Sigmoid colon (tissue), 4 donors: ENCODE measurements at regions not wholly inside any gene's neighbourhood (a gene's known extent, or its start where the extent isn't known, plus 50 kb on each side); places are given as distances from the start of the nearest gene placed in this dataset.

ENCODE experiments used
- CTCF ChIP-seq, 4 experiments: fragments of 450-650 bp in 3 of 4; fragments of 200-600 bp in 1 of 4; IDR thresholded peaks; one replicate each; pipeline ENCODE4 v1.5.1; 2016 to 2019; ENCODE audit warnings: antibody characterized with exemption in 4 of 4, mild to moderate bottlenecking in 3 of 4, moderate library complexity in 2 of 4
- EP300 ChIP-seq, 4 donors: sonication (generic); formaldehyde crosslinking; IDR thresholded peaks; one replicate each; pipeline ENCODE4 v1.6.1; 2017; ENCODE audit warnings: antibody characterized with exemption in 4 of 4
- POLR2A ChIP-seq, 2 donors: fragments of 450-650 bp; IDR thresholded peaks; one replicate each; pipeline ENCODE4 v1.6.1; 2016; ENCODE audit warnings: antibody characterized with exemption in 2 of 2, mild to moderate bottlenecking in 2 of 2, moderate library complexity in 2 of 2
- POLR2AphosphoS5 ChIP-seq, 4 donors: sonication (generic); formaldehyde crosslinking; IDR thresholded peaks; one replicate each; pipeline ENCODE4 v1.6.1; 2017; ENCODE audit warnings: antibody characterized with exemption in 4 of 4

- no peak for TF ChIP-seq POLR2AphosphoS5 (IDR thresholded peaks at IDR 0.05)
- no peak for TF ChIP-seq CTCF (IDR thresholded peaks at IDR 0.05)
- no peak for TF ChIP-seq POLR2A (IDR thresholded peaks at IDR 0.05)
- TF ChIP-seq EP300 (IDR thresholded peaks at IDR 0.05), result no peak
These were observed 552.8 kb upstream of the CCDC179 start for GRCh38 chr11:23413057-23413456.
